ENCODE measurements at regions not wholly inside any gene's neighbourhood (a gene's known extent, or its start where the extent isn't known, plus 50 kb on each side); places are given as distances from the start of the nearest gene placed in this dataset.
"Not testable (repeated sequence)": the region's sequence is repeated elsewhere in the genome, so short reads cannot be mapped to it uniquely, and the experiment has no call there.

- Histone ChIP-seq H3K27me3 (ENCODE audit: control insufficient read depth, insufficient read depth, low read length) (no peaks in the 10 kb centered on the region), H3K4me1 (ENCODE audit: control insufficient read depth, insufficient read depth, low read length) (no peaks in the 10 kb centered on the region), H3K27ac (ENCODE audit: low read depth, low read length) (no peak overlapping the region), H3K4me3 (ENCODE audit: low read length) (no peak overlapping the region), H3K36me3 (ENCODE audit: control insufficient read depth, insufficient read depth, low read length) (no peaks in the 10 kb centered on the region), H3K9ac (ENCODE audit: low read length) (no peak overlapping the region)
These were observed 444.2 kb downstream of the SOX9 start for GRCh38 chr17:72565006-72565405.

GRCh38 chr17:72565758-72566157 is 444.9 kb downstream of the SOX9 start:
- no peak overlapping the region for H3K9ac ChIP-seq (ENCODE audit: low read length)
- H3K4me1 ChIP-seq (ENCODE audit: control insufficient read depth, insufficient read depth, low read length), result no peaks in the 10 kb centered on the region
- no peak overlapping the region for H3K4me3 ChIP-seq (ENCODE audit: low read length)
- no peak overlapping the region for H3K27ac ChIP-seq (ENCODE audit: low read depth, low read length)
- H3K36me3 ChIP-seq (ENCODE audit: control insufficient read depth, insufficient read depth, low read length), result no peaks in the 10 kb centered on the region
- H3K27me3 ChIP-seq (ENCODE audit: control insufficient read depth, insufficient read depth, low read length), result no peaks in the 10 kb centered on the region

GRCh38 chr17:72566671-72567484 is 446.1 kb downstream of the SOX9 start:
- Histone ChIP-seq H3K9ac (ENCODE audit: low read length) (no peak overlapping the region), H3K4me3 (ENCODE audit: low read length) (no peak overlapping the region), H3K27me3 (ENCODE audit: control insufficient read depth, insufficient read depth, low read length) (no peaks in the 10 kb centered on the region), H3K27ac (ENCODE audit: low read depth, low read length) (no peak overlapping the region), H3K36me3 (ENCODE audit: control insufficient read depth, insufficient read depth, low read length) (no peaks in the 10 kb centered on the region), H3K4me1 (ENCODE audit: control insufficient read depth, insufficient read depth, low read length) (no peaks in the 10 kb centered on the region)

- Histone ChIP-seq H3K27me3 (ENCODE audit: control insufficient read depth, insufficient read depth, low read length) (no peaks in the 10 kb centered on the region), H3K36me3 (ENCODE audit: control insufficient read depth, insufficient read depth, low read length) (no peaks in the 10 kb centered on the region), H3K4me3 (ENCODE audit: low read length) (no peak overlapping the region), H3K4me1 (ENCODE audit: control insufficient read depth, insufficient read depth, low read length) (no peaks in the 10 kb centered on the region), H3K9ac (ENCODE audit: low read length) (no peak overlapping the region), H3K27ac (ENCODE audit: low read depth, low read length) (no peak overlapping the region)
These were observed 447.0 kb downstream of the SOX9 start for GRCh38 chr17:72567774-72568173.

- no peak overlapping the region for H3K9ac ChIP-seq (ENCODE audit: low read length)
- no peaks in the 10 kb centered on the region for H3K27me3 ChIP-seq (ENCODE audit: control insufficient read depth, insufficient read depth, low read length)
- no peak overlapping the region for H3K4me3 ChIP-seq (ENCODE audit: low read length)
- H3K27ac ChIP-seq (ENCODE audit: low read depth, low read length), result no peak overlapping the region
- no peaks in the 10 kb centered on the region for H3K4me1 ChIP-seq (ENCODE audit: control insufficient read depth, insufficient read depth, low read length)
- no peaks in the 10 kb centered on the region for H3K36me3 ChIP-seq (ENCODE audit: control insufficient read depth, insufficient read depth, low read length)
These were observed 448.5 kb downstream of the SOX9 start for GRCh38 chr17:72569148-72569946.

- no peak overlapping the region for H3K27ac ChIP-seq (ENCODE audit: low read depth, low read length)
- no peak overlapping the region for H3K4me3 ChIP-seq (ENCODE audit: low read length)
- H3K36me3 ChIP-seq (ENCODE audit: control insufficient read depth, insufficient read depth, low read length), result no peaks in the 10 kb centered on the region
- H3K4me1 ChIP-seq (ENCODE audit: control insufficient read depth, insufficient read depth, low read length), result no peaks in the 10 kb centered on the region
- no peaks in the 10 kb centered on the region for H3K27me3 ChIP-seq (ENCODE audit: control insufficient read depth, insufficient read depth, low read length)
- no peak overlapping the region for H3K9ac ChIP-seq (ENCODE audit: low read length)
These were observed 451.1 kb downstream of the SOX9 start for GRCh38 chr17:72571813-72572396.

GRCh38 chr17:72572604-72573491 is 452.0 kb downstream of the SOX9 start:
- H3K4me3 ChIP-seq (ENCODE audit: low read length), result no peak overlapping the region
- no peak overlapping the region for H3K27ac ChIP-seq (ENCODE audit: low read depth, low read length)
- H3K27me3 ChIP-seq (ENCODE audit: control insufficient read depth, insufficient read depth, low read length), result no peaks in the 10 kb centered on the region
- no peak overlapping the region for H3K9ac ChIP-seq (ENCODE audit: low read length)
- H3K36me3 ChIP-seq (ENCODE audit: control insufficient read depth, insufficient read depth, low read length), result no peaks in the 10 kb centered on the region
- H3K4me1 ChIP-seq (ENCODE audit: control insufficient read depth, insufficient read depth, low read length), result no peaks in the 10 kb centered on the region

- H3K27ac ChIP-seq (ENCODE audit: low read depth, low read length); H3K4me1 ChIP-seq (ENCODE audit: control insufficient read depth, insufficient read depth, low read length); H3K27me3 ChIP-seq (ENCODE audit: control insufficient read depth, insufficient read depth, low read length); H3K9ac ChIP-seq (ENCODE audit: low read length); H3K36me3 ChIP-seq (ENCODE audit: control insufficient read depth, insufficient read depth, low read length); H3K4me3 ChIP-seq (ENCODE audit: low read length): not testable (repeated sequence)
These were observed 452.6 kb downstream of the SOX9 start for GRCh38 chr17:72573492-72573801.

- no peaks in the 10 kb centered on the region for H3K27me3 ChIP-seq (ENCODE audit: control insufficient read depth, insufficient read depth, low read length)
- H3K4me1 ChIP-seq (ENCODE audit: control insufficient read depth, insufficient read depth, low read length), result no peaks in the 10 kb centered on the region
These were observed 454.1 kb downstream of the SOX9 start for GRCh38 chr17:72574675-72575510.

GRCh38 chr17:72575542-72576233 is 454.9 kb downstream of the SOX9 start:
- H3K4me3 ChIP-seq (ENCODE audit: low read length), result no peak overlapping the region
- H3K9ac ChIP-seq (ENCODE audit: low read length), result no peak overlapping the region
- H3K27me3 ChIP-seq (ENCODE audit: control insufficient read depth, insufficient read depth, low read length), result no peaks in the 10 kb centered on the region
- no peaks in the 10 kb centered on the region for H3K4me1 ChIP-seq (ENCODE audit: control insufficient read depth, insufficient read depth, low read length)
- H3K36me3 ChIP-seq (ENCODE audit: control insufficient read depth, insufficient read depth, low read length), result no peaks in the 10 kb centered on the region
- H3K27ac ChIP-seq (ENCODE audit: low read depth, low read length), result no peak overlapping the region

More at GRCh38 chr17:72574675-72575510, 454.1 kb downstream of the SOX9 start:
- Histone ChIP-seq H3K36me3 (ENCODE audit: control insufficient read depth, insufficient read depth, low read length) (no peaks in the 10 kb centered on the region), H3K9ac (ENCODE audit: low read length) (no peak overlapping the region), H3K27ac (ENCODE audit: low read depth, low read length) (no peak overlapping the region), H3K4me3 (ENCODE audit: low read length) (no peak overlapping the region)

GRCh38 chr17:72576289-72576759 is 455.5 kb downstream of the SOX9 start:
- Histone ChIP-seq H3K4me1 (ENCODE audit: control insufficient read depth, insufficient read depth, low read length) (no peaks in the 10 kb centered on the region), H3K36me3 (ENCODE audit: control insufficient read depth, insufficient read depth, low read length) (no peaks in the 10 kb centered on the region), H3K27ac (ENCODE audit: low read depth, low read length) (no peak overlapping the region), H3K9ac (ENCODE audit: low read length) (no peak overlapping the region), H3K4me3 (ENCODE audit: low read length) (no peak overlapping the region), H3K27me3 (ENCODE audit: control insufficient read depth, insufficient read depth, low read length) (no peaks in the 10 kb centered on the region)

Data from rectal smooth muscle tissue (tissue), 1 donor.